OCI-LY7 (cell line): ENCODE measurements at regions not wholly inside any gene's neighbourhood (a gene's known extent, or its start where the extent isn't known, plus 50 kb on each side); places are given as distances from the start of the nearest gene placed in this dataset.

Source experiments
- BruUV-seq: library from RNA; stranded (reverse); fragments of 400-500 nt; replicated peaks from 2 replicates; lab custom pipeline; 2021; lab: Mats Ljungman, UMichigan
- CTCF ChIA-PET: fragments of 300-600 bp; sonication (Branson Sonifier 250); formaldehyde crosslinking; loops from one replicate; lab custom pipeline; 2022; ENCODE audit warnings: antibody characterized with exemption; ENCODE audit not compliant: unreplicated experiment; lab: Charles Lee
- POLR2A ChIA-PET: fragments of 300-600 bp; sonication (Branson Sonifier 250); formaldehyde crosslinking; loops from one replicate; lab custom pipeline; 2022; ENCODE audit warnings: antibody characterized with exemption; lab: Charles Lee
- DNase-seq: peaks from one replicate; pipeline ENCODE4 v3.0.0-alpha.2; 2015; ENCODE audit warnings: low spot score
- H2AFZ ChIP-seq: fragments of 200-600 bp; sonication (generic), shearing (Covaris generic); 2 replicates; pipeline ENCODE4 v1.6.1; 2014; ENCODE audit warnings: mild to moderate bottlenecking, antibody characterized with exemption, low read length, moderate library complexity
- H3K27ac ChIP-seq: fragments of 200-600 bp; sonication (generic); 2 replicates; pipeline ENCODE4 v1.5.1; 2014; ENCODE audit warnings: mixed run types, low read depth, mild to moderate bottlenecking, moderate library complexity, low read length, inconsistent platforms; ENCODE audit not compliant: poor library complexity, severe bottlenecking
- H3K36me3 ChIP-seq: fragments of 200-600 bp; sonication (generic); 2 replicates; pipeline ENCODE4 v1.6.1; 2014; ENCODE audit warnings: mild to moderate bottlenecking, antibody characterized with exemption, low read length, moderate library complexity, mixed read lengths; ENCODE audit not compliant: insufficient read depth
- H3K4me1 ChIP-seq: fragments of 200-600 bp; sonication (generic); 2 replicates; pipeline ENCODE4 v1.5.1; 2014; ENCODE audit warnings: mild to moderate bottlenecking, low read length; ENCODE audit not compliant: insufficient read depth, poor library complexity, severe bottlenecking
- H3K4me2 ChIP-seq: fragments of 200-600 bp; sonication (generic); 2 replicates; pipeline ENCODE4 v1.6.1; 2014; ENCODE audit warnings: mild to moderate bottlenecking, low read length
- H3K4me3 ChIP-seq: fragments of 200-600 bp; sonication (generic); 2 replicates; pipeline ENCODE4 v1.5.1; 2014; ENCODE audit warnings: mild to moderate bottlenecking, low read depth, low read length; ENCODE audit not compliant: poor library complexity, severe bottlenecking
- H3K79me2 ChIP-seq: fragments of 200-600 bp; sonication (generic); 2 replicates; pipeline ENCODE4 v1.6.1; 2016; ENCODE audit warnings: low read depth, mild to moderate bottlenecking, low read length, moderate library complexity, mixed read lengths; ENCODE audit not compliant: insufficient read depth
- H3K9me2 ChIP-seq: fragments of 200-600 bp; sonication (generic); 2 replicates; pipeline ENCODE4 v1.6.1; 2016; ENCODE audit warnings: mild to moderate bottlenecking, low read length, mixed read lengths; ENCODE audit not compliant: insufficient read depth
- H3K9me3 ChIP-seq: fragments of 200-600 bp; sonication (generic); 2 replicates; pipeline ENCODE4 v1.6.1; 2014; ENCODE audit warnings: mild to moderate bottlenecking, mixed run types, low read length, mixed read lengths
- H4K20me1 ChIP-seq: fragments of 200-600 bp; sonication (generic); 2 replicates; pipeline ENCODE4 v1.6.1; 2014; ENCODE audit warnings: mild to moderate bottlenecking, antibody characterized with exemption, low read length, moderate library complexity, mixed read lengths; ENCODE audit not compliant: insufficient read depth
- CTCF ChIP-seq: fragments of 200-600 bp; sonication (generic); conservative IDR thresholded peaks from 2 replicates; pipeline ENCODE4 v1.5.1; 2014; ENCODE audit warnings: mild to moderate bottlenecking, antibody characterized with exemption, low read length, moderate library complexity, mixed read lengths
- EZH2phosphoT487 ChIP-seq: fragments of 200-600 bp; sonication (generic); IDR thresholded peaks from 2 replicates; pipeline ENCODE4 v1.6.1; 2018; ENCODE audit warnings: low read depth, borderline replicate concordance, mild to moderate bottlenecking, mixed run types, antibody characterized with exemption, low read length, moderate library complexity, mixed read lengths
- intact Hi-C: fragments of 100-400 bp; cut with micrococcal nuclease; formaldehyde crosslinking; loops from one replicate; pipeline ENCODE4 v1.10.0; 2022; ENCODE audit not compliant: unreplicated experiment

- H3K27ac ChIP-seq = no peak overlapping the region
- intact Hi-C loops = no loop called here
- ChIA-PET POLR2A (no interaction called here), CTCF (no interaction called here)
- H3K79me2 ChIP-seq = no peaks in the 10 kb centered on the region
- H3K9me2 ChIP-seq = no peaks in the 10 kb centered on the region
- H2AFZ ChIP-seq = no peak overlapping the region
- no TSS peak for BruUV-seq
- no peaks in the 10 kb centered on the region for H3K9me3 ChIP-seq
- no peak for TF ChIP-seq CTCF
- no peak overlapping the region for H3K4me2 ChIP-seq
- H3K4me1 ChIP-seq = no peaks in the 10 kb centered on the region
- no peak for DNase-seq
- no peak overlapping the region for H3K4me3 ChIP-seq
- H4K20me1 ChIP-seq = no peaks in the 10 kb centered on the region
- H3K36me3 ChIP-seq = no peaks in the 10 kb centered on the region
These were observed 163.4 kb downstream of the PDGFRA start for GRCh38 chr4:54392479-54392878.

DNA sequence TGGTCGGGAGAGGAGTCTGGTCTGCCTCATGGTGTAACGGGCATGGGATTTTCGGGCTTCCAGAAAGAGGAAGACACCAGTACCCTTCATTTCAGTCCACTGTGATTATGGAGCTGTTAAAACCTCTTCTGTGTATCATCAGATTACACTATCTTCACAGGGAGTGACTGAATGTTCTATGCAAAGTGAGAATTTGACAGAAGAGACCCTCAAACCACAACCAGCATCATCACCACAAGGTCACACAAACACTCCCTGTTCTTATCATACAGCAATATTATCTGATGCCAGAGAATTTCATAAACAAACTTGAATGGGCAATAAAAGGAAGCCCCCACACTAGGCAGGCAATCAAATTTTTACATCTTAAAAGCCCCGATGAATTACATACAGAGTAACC, 164.2 kb downstream of the PDGFRA start:
- Histone ChIP-seq H3K9me2 (no peaks in the 10 kb centered on the region), H2AFZ (no peak overlapping the region), H3K4me3 (no peak overlapping the region), H3K36me3 (no peaks in the 10 kb centered on the region), H3K4me2 (no peak overlapping the region), H3K9me3 (no peaks in the 10 kb centered on the region), H4K20me1 (no peaks in the 10 kb centered on the region), H3K27ac (no peak overlapping the region), H3K4me1 (no peaks in the 10 kb centered on the region), H3K79me2 (no peaks in the 10 kb centered on the region)
- TF ChIP-seq CTCF (no peak), EZH2phosphoT487 (no peak)
- ChIA-PET POLR2A (no interaction called here), CTCF (no interaction called here)
- intact Hi-C loops = no loop called here
- DNase-seq = no peak
- BruUV-seq = no TSS peak

DNA sequence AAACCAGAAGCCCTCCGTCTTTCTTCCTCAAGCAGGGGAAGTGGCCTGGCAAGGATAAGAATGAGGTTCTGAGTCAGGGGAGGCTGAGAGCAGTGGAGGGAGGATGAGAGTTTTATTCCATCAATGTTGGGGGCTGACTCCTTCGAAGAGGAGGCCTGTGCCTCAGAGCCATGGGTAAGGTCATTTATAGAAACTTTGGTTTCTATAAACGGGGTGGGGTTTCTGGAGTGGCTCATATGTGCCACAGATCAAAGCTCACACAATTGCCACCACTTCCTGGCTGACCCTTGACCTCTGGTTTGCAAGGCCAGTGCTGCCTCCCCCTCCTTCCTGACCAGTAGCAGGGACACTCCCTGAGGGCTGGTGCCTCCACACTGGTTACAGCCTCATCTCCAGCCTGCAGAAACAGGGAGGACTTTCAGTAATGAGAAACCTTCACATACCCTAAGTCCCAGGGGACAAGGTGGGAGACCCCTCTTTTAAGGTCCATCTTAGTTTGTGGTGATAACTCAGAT, 166.0 kb downstream of the PDGFRA start:
- intact Hi-C loops = no loop called here
- Histone ChIP-seq H2AFZ (no peak overlapping the region), H3K4me1 (no peaks in the 10 kb centered on the region), H3K4me2 (no peak overlapping the region), H3K4me3 (no peak overlapping the region), H3K27ac (no peak overlapping the region), H3K9me2 (no peaks in the 10 kb centered on the region), H3K9me3 (no peaks in the 10 kb centered on the region), H4K20me1 (no peaks in the 10 kb centered on the region), H3K79me2 (no peaks in the 10 kb centered on the region), H3K36me3 (no peaks in the 10 kb centered on the region)
- no peak for DNase-seq
- ChIA-PET POLR2A (no interaction called here), CTCF (no interaction called here)
- TF ChIP-seq EZH2phosphoT487 = no peak
- no peak for TF ChIP-seq CTCF
- BruUV-seq = no TSS peak
